HCT116 (cell line): ENCODE measurements at regions not wholly inside any gene's neighbourhood (a gene's known extent, or its start where the extent isn't known, plus 50 kb on each side); places are given as distances from the start of the nearest gene placed in this dataset.

Experiments
- ATAC-seq: fragments of 200-7000 bp; cut with Tn5 transposase; 2 replicates; pipeline ENCODE4 v1.9.1; 2020; ENCODE audit warnings: mild to moderate bottlenecking, moderate library complexity
- BruUV-seq: library from RNA; stranded (reverse); fragments of 400-500 nt; replicated peaks from 2 replicates; lab custom pipeline; 2021; lab: Mats Ljungman, UMichigan
- CTCF ChIA-PET: fragments of 300-600 bp; sonication (Branson Sonifier 250); formaldehyde crosslinking; loops from one replicate; lab custom pipeline; 2021; ENCODE audit warnings: antibody characterized with exemption; lab: Charles Lee
- POLR2A ChIA-PET: fragments of 300-600, 350-600 bp; sonication (Branson Sonifier 250); formaldehyde crosslinking; loops from one replicate; lab custom pipeline; 2021; ENCODE audit warnings: antibody characterized with exemption; lab: Charles Lee
- RAD21 ChIA-PET, 2 experiments: fragments of 300-600 bp; sonication (Branson Sonifier 250); formaldehyde crosslinking; loops; one replicate each; lab custom pipeline; 2023; ENCODE audit warnings: low total read pairs in 2 of 2; ENCODE audit not compliant: uncharacterized antibody in 2 of 2, unreplicated experiment in 2 of 2, low non-redundant PET in 1 of 2; lab: Charles Lee
- DNase-seq: peaks from one replicate; pipeline ENCODE4 v3.0.0-alpha.2; 2010; ENCODE audit warnings: low read depth, low spot score
- H2AFZ ChIP-seq: fragments of 200-600 bp; shearing (Covaris generic), sonication (generic); 2 replicates; pipeline ENCODE4 v1.6.1; 2017; ENCODE audit warnings: low read depth, mixed run types, mixed read lengths, antibody characterized with exemption, low read length; ENCODE audit not compliant: poor library complexity, severe bottlenecking
- H3K27ac ChIP-seq: 2 replicates; pipeline ENCODE4 v1.5.1; 2012; ENCODE audit warnings: low read depth, low read length
- H3K27me3 ChIP-seq: fragments of 200-600 bp; sonication (generic); 2 replicates; pipeline ENCODE4 v1.6.1; 2016; ENCODE audit warnings: mixed run types, low read length, mixed read lengths; ENCODE audit not compliant: insufficient read depth
- H3K36me3 ChIP-seq, 2 experiments: fragments of 200-500 bp in 1 of 2; fragments of 200-600 bp in 1 of 2; sonication (Bioruptor generic) in 1 of 2; sonication (generic) in 1 of 2; 2 replicates each; pipeline versions ENCODE4 v1.5.1 to v1.6.1; 2014 to 2016; ENCODE audit warnings: low read length in 2 of 2, inconsistent platforms in 1 of 2, mixed read lengths in 1 of 2, mixed run types in 1 of 2; ENCODE audit not compliant: insufficient read depth in 2 of 2, control insufficient read depth in 1 of 2
- H3K4me1 ChIP-seq, 2 experiments: fragments of 200-600 bp in 1 of 2; sonication (generic) in 1 of 2; 2 replicates each; pipeline versions ENCODE4 v1.5.1 to v1.6.1; 2012 to 2017; ENCODE audit warnings: low read length in 2 of 2, inconsistent platforms in 1 of 2, mild to moderate bottlenecking in 1 of 2, mixed read lengths in 1 of 2, mixed run types in 1 of 2, moderate library complexity in 1 of 2; ENCODE audit not compliant: insufficient read depth in 2 of 2, control insufficient read depth in 1 of 2
- H3K4me2 ChIP-seq: fragments of 200-600 bp; sonication (generic); 2 replicates; pipeline ENCODE4 v1.6.1; 2017; ENCODE audit warnings: mixed run types, low read length, mixed read lengths
- H3K4me3 ChIP-seq, 2 experiments: fragments of 200-600 bp in 1 of 2; sonication (generic) in 1 of 2; replicated peaks in 1 of 2; 2 replicates each; pipeline ENCODE4 v1.5.1; 2011 to 2016; ENCODE audit warnings: low read length in 2 of 2, control low read depth in 1 of 2, low read depth in 1 of 2, mild to moderate bottlenecking in 1 of 2, mixed read lengths in 1 of 2, mixed run types in 1 of 2
- H3K79me2 ChIP-seq: fragments of 200-600 bp; sonication (generic); 2 replicates; pipeline ENCODE4 v1.6.1; 2017; ENCODE audit warnings: mild to moderate bottlenecking, mixed run types, low read length, moderate library complexity, mixed read lengths; ENCODE audit not compliant: insufficient read depth
- H3K9ac ChIP-seq: fragments of 200-600 bp; sonication (generic); 2 replicates; pipeline ENCODE4 v1.6.1; 2016; ENCODE audit warnings: low read length, mixed read lengths
- H3K9me2 ChIP-seq: fragments of 200-600 bp; sonication (generic), shearing (Covaris generic); 2 replicates; pipeline ENCODE4 v1.6.1; 2017; ENCODE audit warnings: mixed run types, mild to moderate bottlenecking, moderate library complexity; ENCODE audit not compliant: insufficient read depth
- H3K9me3 ChIP-seq, 2 experiments: fragments of 200-500 bp in 1 of 2; fragments of 200-600 bp in 1 of 2; sonication (Bioruptor generic) in 1 of 2; sonication (generic) in 1 of 2; 2 replicates each; pipeline ENCODE4 v1.6.1; 2014 to 2017; ENCODE audit warnings: low read length in 2 of 2, mixed read lengths in 2 of 2, inconsistent platforms in 1 of 2, low read depth in 1 of 2, mild to moderate bottlenecking in 1 of 2, mixed run types in 1 of 2, moderate library complexity in 1 of 2; ENCODE audit not compliant: control insufficient read depth in 1 of 2, insufficient read depth in 1 of 2
- H4K20me1 ChIP-seq: fragments of 200-600 bp; sonication (generic), shearing (Covaris generic); 2 replicates; pipeline ENCODE4 v1.6.1; 2017; ENCODE audit warnings: mixed run types, mild to moderate bottlenecking, moderate library complexity; ENCODE audit not compliant: insufficient read depth
- CEBPB ChIP-seq: IDR thresholded peaks from 2 replicates; pipeline ENCODE4 v1.6.1; 2012; ENCODE audit warnings: low read depth
- TCF7L2 ChIP-seq: IDR thresholded peaks from 2 replicates; pipeline ENCODE4 v1.7.0; 2011; ENCODE audit warnings: borderline replicate concordance, inconsistent platforms; ENCODE audit not compliant: insufficient read depth, insufficient read length; ENCODE audit errors: extremely low read depth
- YY1 ChIP-seq: IDR thresholded peaks from 2 replicates; pipeline ENCODE4 v1.6.1; 2011; ENCODE audit warnings: low read length, low read depth, moderate library complexity, mild to moderate bottlenecking; ENCODE audit not compliant: insufficient replicate concordance; ENCODE audit errors: extremely low read depth
- ZFX ChIP-seq: fragments of 450-650 bp; IDR thresholded peaks from 2 replicates; pipeline ENCODE4 v1.6.1; 2017
- ZNF274 ChIP-seq: fragments of 200-500 bp; sonication (Bioruptor generic); IDR thresholded peaks from 2 replicates; pipeline ENCODE4 v1.6.1; 2014; ENCODE audit warnings: mild to moderate bottlenecking, low read depth, low read length, inconsistent platforms
- intact Hi-C: fragments of 100-400 bp; cut with micrococcal nuclease; formaldehyde crosslinking; loops from 2 replicates; pipeline ENCODE4 v1.10.0; 2022
- TF ChIP-seq, protein P1 (sequence below): IDR thresholded peaks from 2 replicates; pipeline ENCODE4 v1.6.1; 2011; ENCODE audit warnings: mild to moderate bottlenecking, low read length, moderate library complexity; ENCODE audit not compliant: insufficient replicate concordance; ENCODE audit errors: extremely low read depth
- TF ChIP-seq, protein P2 (sequence below): IDR thresholded peaks from 2 replicates; pipeline ENCODE4 v1.6.1; 2012

DNA sequence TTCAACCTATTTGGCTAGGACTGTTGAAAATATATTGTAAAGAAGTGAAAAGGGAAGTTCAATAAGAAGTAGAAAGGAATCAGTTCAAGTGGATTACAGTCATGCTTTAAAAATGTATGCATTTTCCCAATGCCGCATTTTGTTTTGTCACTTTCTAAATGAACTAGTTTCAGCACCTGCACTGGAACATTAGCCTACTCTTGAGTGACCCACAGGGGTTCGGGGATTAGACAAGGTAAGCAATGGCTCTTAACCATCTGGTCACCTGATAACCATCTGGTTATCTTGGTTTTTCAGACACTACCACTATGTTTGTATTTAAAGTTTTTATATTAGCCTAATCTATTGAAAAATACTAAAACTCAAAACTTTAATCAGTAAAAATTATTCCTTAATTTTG is 97.6 kb downstream of the CD164 start:
- DNase-seq (no peak), ATAC-seq (no peak)
- no peaks in the 10 kb centered on the region for H3K4me1 ChIP-seq
- no peak overlapping the region for H3K4me2 ChIP-seq
- H3K9me2 ChIP-seq = no peaks in the 10 kb centered on the region
- H3K79me2 ChIP-seq = no peaks in the 10 kb centered on the region
- ChIA-PET POLR2A (no interaction called here), CTCF (no interaction called here), RAD21 (no interaction called here)
- H2AFZ ChIP-seq = no peak overlapping the region
- no peak overlapping the region for H3K4me3 ChIP-seq
- intact Hi-C loops = no loop called here
- H3K36me3 ChIP-seq = no peaks in the 10 kb centered on the region
- H3K27ac ChIP-seq = no peak overlapping the region
- H4K20me1 ChIP-seq = no peaks in the 10 kb centered on the region
- TF ChIP-seq, protein P1, sequence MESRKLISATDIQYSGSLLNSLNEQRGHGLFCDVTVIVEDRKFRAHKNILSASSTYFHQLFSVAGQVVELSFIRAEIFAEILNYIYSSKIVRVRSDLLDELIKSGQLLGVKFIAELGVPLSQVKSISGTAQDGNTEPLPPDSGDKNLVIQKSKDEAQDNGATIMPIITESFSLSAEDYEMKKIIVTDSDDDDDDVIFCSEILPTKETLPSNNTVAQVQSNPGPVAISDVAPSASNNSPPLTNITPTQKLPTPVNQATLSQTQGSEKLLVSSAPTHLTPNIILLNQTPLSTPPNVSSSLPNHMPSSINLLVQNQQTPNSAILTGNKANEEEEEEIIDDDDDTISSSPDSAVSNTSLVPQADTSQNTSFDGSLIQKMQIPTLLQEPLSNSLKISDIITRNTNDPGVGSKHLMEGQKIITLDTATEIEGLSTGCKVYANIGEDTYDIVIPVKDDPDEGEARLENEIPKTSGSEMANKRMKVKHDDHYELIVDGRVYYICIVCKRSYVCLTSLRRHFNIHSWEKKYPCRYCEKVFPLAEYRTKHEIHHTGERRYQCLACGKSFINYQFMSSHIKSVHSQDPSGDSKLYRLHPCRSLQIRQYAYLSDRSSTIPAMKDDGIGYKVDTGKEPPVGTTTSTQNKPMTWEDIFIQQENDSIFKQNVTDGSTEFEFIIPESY = no peak
- H3K9ac ChIP-seq = no peak overlapping the region
- no TSS peak for BruUV-seq
- H3K27me3 ChIP-seq = no peaks in the 10 kb centered on the region; the same call in 1 of the 2 replicates
- no peaks in the 10 kb centered on the region for H3K9me3 ChIP-seq

DNA sequence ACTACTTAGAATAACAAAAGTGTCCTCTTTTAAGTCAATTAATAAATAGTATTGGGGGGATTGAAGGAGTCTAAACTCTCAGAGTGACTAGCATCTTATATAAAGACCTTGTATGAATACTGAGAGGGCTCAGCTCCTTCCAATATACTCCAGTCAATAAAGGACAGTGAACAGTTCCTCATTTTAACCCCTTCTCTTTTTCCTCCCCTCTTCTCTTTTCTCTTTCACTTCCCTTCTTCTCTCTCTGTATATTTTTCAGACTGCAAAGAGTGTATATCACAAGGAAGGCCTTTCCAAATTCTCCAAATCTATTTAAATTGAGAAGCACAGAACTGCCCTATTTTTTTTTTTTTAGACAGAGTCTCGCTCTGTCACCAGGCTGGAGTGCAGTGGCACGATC is 99.5 kb downstream of the CD164 start:
- ChIA-PET CTCF (no interaction called here), POLR2A (no interaction called here), RAD21 (interaction anchor here in 1 of 2 experiments (0.6 kb wide), 1 partner anchor 10 kb away, joined by 3 read pairs; no protein-coding TSS in a partner anchor)
- no peak for DNase-seq
- no peaks in the 10 kb centered on the region for H3K9me3 ChIP-seq
- H3K27ac ChIP-seq = no peak overlapping the region
- no peaks in the 10 kb centered on the region for H3K4me1 ChIP-seq
- H3K9me2 ChIP-seq = no peaks in the 10 kb centered on the region
- TF ChIP-seq ZFX (no peak), YY1 (no peak), CEBPB (no peak), ZNF274 (no peak), TCF7L2 (no peak)
- TF ChIP-seq, protein P2, sequence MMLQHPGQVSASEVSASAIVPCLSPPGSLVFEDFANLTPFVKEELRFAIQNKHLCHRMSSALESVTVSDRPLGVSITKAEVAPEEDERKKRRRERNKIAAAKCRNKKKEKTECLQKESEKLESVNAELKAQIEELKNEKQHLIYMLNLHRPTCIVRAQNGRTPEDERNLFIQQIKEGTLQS = no peak
- H3K9ac ChIP-seq = no peak overlapping the region
- BruUV-seq = no TSS peak
- H4K20me1 ChIP-seq = no peaks in the 10 kb centered on the region
- intact Hi-C loops = no loop called here
- no peak for ATAC-seq
- H3K36me3 ChIP-seq = no peaks in the 10 kb centered on the region
- H3K4me2 ChIP-seq = no peak overlapping the region
- H2AFZ ChIP-seq = no peak overlapping the region
- no peaks in the 10 kb centered on the region for H3K79me2 ChIP-seq
- no peak overlapping the region for H3K4me3 ChIP-seq
- H3K27me3 ChIP-seq = no peaks in the 10 kb centered on the region; the same call in 1 of the 2 replicates
